ENCODE measurements at regions not wholly inside any gene's neighbourhood (a gene's known extent, or its start where the extent isn't known, plus 50 kb on each side); places are given as distances from the start of the nearest gene placed in this dataset.
"Not testable (repeated sequence)": the region's sequence is repeated elsewhere in the genome, so short reads cannot be mapped to it uniquely, and the experiment has no call there.

GRCh38 chr12:107377596-107378385, 284.4 kb upstream of the CRY1 start:
- DNase-seq = no peak

GRCh38 chr12:107378609-107379008, 285.3 kb upstream of the CRY1 start:
- DNase-seq = no peak

GRCh38 chr12:107379142-107379851, 285.9 kb upstream of the CRY1 start:
- DNase-seq = not testable (repeated sequence)

GRCh38 chr12:107379852-107380567, 286.7 kb upstream of the CRY1 start:
- no peak for DNase-seq

GRCh38 chr12:107384645-107385044, 291.3 kb upstream of the CRY1 start:
- DNase-seq = no peak

- DNase-seq = no peak
Observed at GRCh38 chr12:107385509-107385908, 292.2 kb upstream of the CRY1 start.

- no peak for DNase-seq
Observed at GRCh38 chr12:107386569-107386968, 293.2 kb upstream of the CRY1 start.

GRCh38 chr12:107388263-107388662, 294.9 kb upstream of the CRY1 start:
- no peak for DNase-seq

- DNase-seq = no peak
Observed at GRCh38 chr12:107390414-107390813, 295.2 kb upstream of the PWP1 start.

- DNase-seq = no peak
Observed at GRCh38 chr12:107393043-107393717, 292.4 kb upstream of the PWP1 start.

GRCh38 chr12:107394693-107395092, 290.9 kb upstream of the PWP1 start:
- no peak for DNase-seq

- DNase-seq = no peak
Observed at GRCh38 chr12:107395817-107396216, 289.8 kb upstream of the PWP1 start.

- no peak for DNase-seq
Observed at GRCh38 chr12:107396991-107397390, 288.6 kb upstream of the PWP1 start.

GRCh38 chr12:107397890-107398500, 287.6 kb upstream of the PWP1 start:
- no peak for DNase-seq

- no peak for DNase-seq
Observed at GRCh38 chr12:107399046-107399445, 286.6 kb upstream of the PWP1 start.

GRCh38 chr12:107400686-107401447, 284.7 kb upstream of the PWP1 start:
- no peak for DNase-seq

- DNase-seq = no peak
Observed at GRCh38 chr12:107402041-107403022, 283.3 kb upstream of the PWP1 start.

- DNase-seq = no peak
Observed at GRCh38 chr12:107404981-107405380, 280.6 kb upstream of the PWP1 start.

GRCh38 chr12:107405436-107405835, 280.2 kb upstream of the PWP1 start:
- DNase-seq = no peak

- no peak for DNase-seq
Observed at GRCh38 chr12:107406932-107407331, 278.7 kb upstream of the PWP1 start.

All from NCI-H1436 treated with DMSO at 0.1 percent for 48 hours (cell line).